ENCODE measurements at regions not wholly inside any gene's neighbourhood (a gene's known extent, or its start where the extent isn't known, plus 50 kb on each side); places are given as distances from the start of the nearest gene placed in this dataset.
"Not testable (repeated sequence)": the region's sequence is repeated elsewhere in the genome, so short reads cannot be mapped to it uniquely, and the experiment has no call there.

GRCh38 chrX:40872351-40872750 is 137.0 kb upstream of the MED14 start:
- H3K27ac ChIP-seq (ENCODE audit: low read depth in 1 of 2, low read length in 1 of 2) = no peak overlapping the region
- peaks cover 0 to 3% (median 0%) of the 10 kb centered on the region in 4 donors for H3K9me3 ChIP-seq (ENCODE audit: control insufficient read depth in 4 of 4, insufficient read depth in 3 of 4, low read length in 3 of 4)
- no peak overlapping the region for H3K4me3 ChIP-seq
- DNase-seq (no peak), ATAC-seq (ENCODE audit: insufficient read depth, low FRiP score) (no peak)
- H3K4me1 ChIP-seq (ENCODE audit: control insufficient read depth in 5 of 5, insufficient read depth in 5 of 5, low read length in 5 of 5) = peaks cover 0 to 8% (median 0%) of the 10 kb centered on the region in 5 donors
- peaks cover 0 to 15% (median 0%) of the 10 kb centered on the region in 3 donors for H3K27me3 ChIP-seq (ENCODE audit: control insufficient read depth in 3 of 3, insufficient read depth in 3 of 3, low read length in 2 of 3)
- no peak overlapping the region for H3K9ac ChIP-seq (ENCODE audit: insufficient read depth in 1 of 2, low read length in 2 of 2)
- no peaks in the 10 kb centered on the region for H3K36me3 ChIP-seq (ENCODE audit: control insufficient read depth in 4 of 4, insufficient read depth in 4 of 4, low read length in 4 of 4)
- TF ChIP-seq CTCF (IDR thresholded peaks at IDR 0.05; ENCODE audit: control extremely low read depth, extremely low read depth) = no peak
- 93 to 100% methylated on average over 1 of the region's 1 CpG for WGBS, 2 donors

- 75 to 80% methylated on average over 3 of the region's 3 CpGs for WGBS, 2 donors
- Histone ChIP-seq H3K9me3 (ENCODE audit: control insufficient read depth in 4 of 4, insufficient read depth in 3 of 4, low read length in 3 of 4) (peaks cover 0 to 3% (median 0%) of the 10 kb centered on the region in 4 donors), H3K27me3 (ENCODE audit: control insufficient read depth in 3 of 3, insufficient read depth in 3 of 3, low read length in 2 of 3) (peaks cover 0 to 19% (median 0%) of the 10 kb centered on the region in 3 donors), H3K36me3 (ENCODE audit: control insufficient read depth in 4 of 4, insufficient read depth in 4 of 4, low read length in 4 of 4) (no peaks in the 10 kb centered on the region), H3K27ac (ENCODE audit: low read depth in 1 of 2, low read length in 1 of 2) (no peak overlapping the region), H3K4me3 (no peak overlapping the region), H3K9ac (ENCODE audit: insufficient read depth in 1 of 2, low read length in 2 of 2) (no peak overlapping the region), H3K4me1 (ENCODE audit: control insufficient read depth in 5 of 5, insufficient read depth in 5 of 5, low read length in 5 of 5) (peaks cover 0 to 8% (median 0%) of the 10 kb centered on the region in 5 donors)
- ATAC-seq (ENCODE audit: insufficient read depth, low FRiP score) (no peak), DNase-seq (no peak)
- no peak for TF ChIP-seq CTCF (IDR thresholded peaks at IDR 0.05; ENCODE audit: control extremely low read depth, extremely low read depth)
These were observed 140.1 kb upstream of the MED14 start for GRCh38 chrX:40875476-40875875.

- ATAC-seq (ENCODE audit: insufficient read depth, low FRiP score) = no peak
- no peak overlapping the region for H3K27ac ChIP-seq (ENCODE audit: low read depth in 1 of 2, low read length in 1 of 2)
- peak overlapping the region in 1 of 2 donors; percentile 48 for H3K9ac ChIP-seq (ENCODE audit: insufficient read depth in 1 of 2, low read length in 2 of 2)
- H3K36me3 ChIP-seq (ENCODE audit: control insufficient read depth in 4 of 4, insufficient read depth in 4 of 4, low read length in 4 of 4) = no peaks in the 10 kb centered on the region
- DNase-seq = peak in 2 of 3 donors; percentile 66 to 72
- peak; percentile 9 for TF ChIP-seq CTCF (IDR thresholded peaks at IDR 0.05; ENCODE audit: control extremely low read depth, extremely low read depth)
- 32 to 36% methylated on average over 4 of the region's 4 CpGs for WGBS, 2 donors
- peaks cover 0 to 5% (median 0%) of the 10 kb centered on the region in 5 donors for H3K4me1 ChIP-seq (ENCODE audit: control insufficient read depth in 5 of 5, insufficient read depth in 5 of 5, low read length in 5 of 5)
- peaks cover 0 to 19% (median 0%) of the 10 kb centered on the region in 3 donors for H3K27me3 ChIP-seq (ENCODE audit: control insufficient read depth in 3 of 3, insufficient read depth in 3 of 3, low read length in 2 of 3)
- no peak overlapping the region for H3K4me3 ChIP-seq
- no peaks in the 10 kb centered on the region for H3K9me3 ChIP-seq (ENCODE audit: control insufficient read depth in 4 of 4, insufficient read depth in 3 of 4, low read length in 3 of 4)
These were observed 142.5 kb upstream of the MED14 start for GRCh38 chrX:40877887-40878286.

DNA sequence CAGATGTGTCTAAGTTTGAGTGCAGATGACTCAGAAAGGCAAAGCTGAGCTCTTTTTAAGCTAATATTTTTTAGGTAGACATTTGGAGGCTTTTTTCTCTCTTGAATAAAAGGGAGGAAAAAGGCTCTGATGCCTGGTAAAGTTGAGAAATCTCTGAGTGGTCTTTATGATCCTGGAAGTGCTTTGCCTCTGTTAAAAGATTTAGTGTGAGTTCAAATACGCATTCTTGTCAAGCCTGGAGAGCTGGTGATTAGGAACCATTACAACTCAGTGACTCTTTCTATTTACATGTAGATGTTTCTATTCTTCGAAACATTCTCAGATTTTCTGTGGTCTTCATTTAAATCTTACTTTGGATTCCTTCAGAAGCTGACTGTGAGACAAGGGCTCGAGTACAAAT is 143.4 kb upstream of the MED14 start:
- WGBS, 2 donors = 42 to 85% methylated on average over 3 of the region's 3 CpGs
- peaks cover 0 to 19% (median 0%) of the 10 kb centered on the region in 3 donors for H3K27me3 ChIP-seq (ENCODE audit: control insufficient read depth in 3 of 3, insufficient read depth in 3 of 3, low read length in 2 of 3)
- H3K9me3 ChIP-seq (ENCODE audit: control insufficient read depth in 4 of 4, insufficient read depth in 3 of 4, low read length in 3 of 4) = no peaks in the 10 kb centered on the region
- H3K9ac ChIP-seq (ENCODE audit: insufficient read depth in 1 of 2, low read length in 2 of 2) = no peak overlapping the region
- peaks cover 0 to 5% (median 0%) of the 10 kb centered on the region in 5 donors for H3K4me1 ChIP-seq (ENCODE audit: control insufficient read depth in 5 of 5, insufficient read depth in 5 of 5, low read length in 5 of 5)
- no peaks in the 10 kb centered on the region for H3K36me3 ChIP-seq (ENCODE audit: control insufficient read depth in 4 of 4, insufficient read depth in 4 of 4, low read length in 4 of 4)
- ATAC-seq (ENCODE audit: insufficient read depth, low FRiP score) (no peak), DNase-seq (peak in 2 of 3 donors; percentile 37)
- H3K4me3 ChIP-seq = no peak overlapping the region
- H3K27ac ChIP-seq (ENCODE audit: low read depth in 1 of 2, low read length in 1 of 2) = no peak overlapping the region
- TF ChIP-seq CTCF (IDR thresholded peaks at IDR 0.05; ENCODE audit: control extremely low read depth, extremely low read depth) = no peak

DNA sequence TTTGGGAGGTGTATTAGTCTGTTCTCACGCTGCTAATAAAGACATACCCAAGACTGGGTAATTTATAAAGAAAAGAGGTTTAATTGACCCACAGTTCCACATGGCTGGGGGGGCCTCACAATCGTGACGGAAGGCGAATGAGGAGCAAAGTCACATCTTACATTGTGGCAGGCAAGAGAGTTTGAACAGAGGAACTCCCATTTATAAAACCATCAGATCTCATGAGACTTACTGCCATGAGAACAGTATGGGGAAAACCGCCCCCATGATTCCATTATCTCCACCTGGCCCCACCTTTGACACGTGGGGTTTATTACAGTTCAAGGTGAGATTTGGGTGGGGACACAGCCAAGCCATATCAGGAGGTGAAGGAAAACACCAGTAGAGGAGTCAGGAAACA is 143.8 kb upstream of the MED14 start:
- WGBS, 2 donors = 60 to 88% methylated on average over 6 of the region's 6 CpGs
- H3K4me3 ChIP-seq; H3K27ac ChIP-seq (ENCODE audit: low read depth in 1 of 2, low read length in 1 of 2); H3K36me3 ChIP-seq (ENCODE audit: control insufficient read depth in 4 of 4, insufficient read depth in 4 of 4, low read length in 4 of 4); ATAC-seq (ENCODE audit: insufficient read depth, low FRiP score); H3K4me1 ChIP-seq (ENCODE audit: control insufficient read depth in 5 of 5, insufficient read depth in 5 of 5, low read length in 5 of 5); DNase-seq; H3K9ac ChIP-seq (ENCODE audit: insufficient read depth in 1 of 2, low read length in 2 of 2); H3K9me3 ChIP-seq (ENCODE audit: control insufficient read depth in 4 of 4, insufficient read depth in 3 of 4, low read length in 3 of 4): not testable (repeated sequence)
- H3K27me3 ChIP-seq (ENCODE audit: control insufficient read depth in 3 of 3, insufficient read depth in 3 of 3, low read length in 2 of 3) = peaks cover 0 to 19% (median 0%) of the 10 kb centered on the region in 3 donors

All from lung (tissue), 11 donors.